Activated naive CD4-positive, alpha-beta T cell treated with anti-CD3 and anti-CD28 coated beads, Interleukin-2, amount 50 U/mL, for 72 hours (primary cell): ENCODE measurements at regions not wholly inside any gene's neighbourhood (a gene's known extent, or its start where the extent isn't known, plus 50 kb on each side); places are given as distances from the start of the nearest gene placed in this dataset.
"Not testable (repeated sequence)": the region's sequence is repeated elsewhere in the genome, so short reads cannot be mapped to it uniquely, and the experiment has no call there.

Experiments
- ATAC-seq, 2 donors: fragments of 150-1000 bp; cut with Tn5 transposase; 2 replicates each; pipeline ENCODE4 v1.10.0; 2021; ENCODE audit warnings: mild to moderate bottlenecking in 2 of 2, moderate library complexity in 2 of 2
- DNase-seq, 2 donors: peaks; one replicate each; pipeline ENCODE4 v3.0.0; 2021 to 2022; ENCODE audit warnings: low spot score in 2 of 2
- H3K27ac Mint-ChIP-seq, 2 donors: one replicate each; pipeline ENCODE4 v1.8.0; 2022; ENCODE audit warnings: mild to moderate bottlenecking in 2 of 2, mixed read lengths in 2 of 2
- H3K36me3 Mint-ChIP-seq, 2 donors: one replicate each; pipeline ENCODE4 v1.8.0; 2022; ENCODE audit warnings: mixed read lengths in 2 of 2
- H3K9me3 Mint-ChIP-seq, 2 donors: one replicate each; pipeline ENCODE4 v1.8.0; 2022; ENCODE audit warnings: mixed read lengths in 2 of 2

GRCh38 chr9:102779356-102779755, 215.8 kb upstream of the CYLC2 start:
- DNase-seq: no peak
- H3K27ac Mint-ChIP-seq: no peak overlapping the region
- no peak for ATAC-seq
- H3K9me3 Mint-ChIP-seq: peaks cover 11 to 21% of the 10 kb centered on the region in 2 donors
- no peaks in the 10 kb centered on the region for H3K36me3 Mint-ChIP-seq

GRCh38 chr9:102778746-102779145, 216.4 kb upstream of the CYLC2 start:
- DNase-seq (no peak), ATAC-seq (no peak)
- H3K9me3 Mint-ChIP-seq: peaks cover 10 to 21% of the 10 kb centered on the region in 2 donors
- H3K36me3 Mint-ChIP-seq: no peaks in the 10 kb centered on the region
- H3K27ac Mint-ChIP-seq: no peak overlapping the region

- ATAC-seq (no peak), DNase-seq (no peak)
- no peak overlapping the region for H3K27ac Mint-ChIP-seq
- no peaks in the 10 kb centered on the region for H3K36me3 Mint-ChIP-seq
- H3K9me3 Mint-ChIP-seq: peaks cover 13 to 16% of the 10 kb centered on the region in 2 donors
Measured at GRCh38 chr9:102770704-102771103, 224.4 kb upstream of the CYLC2 start.

- no peaks in the 10 kb centered on the region for H3K36me3 Mint-ChIP-seq
- no peak for ATAC-seq
- H3K9me3 Mint-ChIP-seq: peaks cover 15 to 20% of the 10 kb centered on the region in 2 donors
- H3K27ac Mint-ChIP-seq: no peak overlapping the region
- DNase-seq: no peak
Measured at GRCh38 chr9:102769307-102769706, 225.8 kb upstream of the CYLC2 start.

GRCh38 chr9:102768002-102768401, 227.1 kb upstream of the CYLC2 start:
- peaks cover 21 to 27% of the 10 kb centered on the region in 2 donors for H3K9me3 Mint-ChIP-seq
- no peak overlapping the region for H3K27ac Mint-ChIP-seq
- no peaks in the 10 kb centered on the region for H3K36me3 Mint-ChIP-seq
- ATAC-seq: no peak
- DNase-seq: no peak

GRCh38 chr9:102767076-102767475, 228.1 kb upstream of the CYLC2 start:
- no peaks in the 10 kb centered on the region for H3K36me3 Mint-ChIP-seq

DNA sequence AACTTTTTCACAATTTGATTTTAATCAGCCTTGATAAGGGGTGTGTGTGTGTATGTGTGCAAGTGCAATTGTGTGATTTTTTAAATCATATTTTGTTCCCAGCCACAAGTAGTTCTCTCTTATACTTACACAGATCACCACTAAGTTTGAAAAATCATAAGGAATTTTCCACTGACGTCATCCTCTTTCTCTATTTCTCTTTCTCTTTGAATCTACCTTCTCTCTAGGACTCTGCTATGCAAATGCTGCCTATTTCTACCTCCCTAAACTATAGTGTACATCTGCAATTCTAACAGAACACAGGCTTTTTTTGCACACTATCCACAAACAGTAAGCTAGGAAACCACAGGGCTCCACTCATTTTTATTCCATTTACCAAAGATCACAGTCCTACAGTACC, 254.6 kb upstream of the CYLC2 start:
- no peak for DNase-seq
- no peak for ATAC-seq
- Mint-ChIP-seq H3K9me3 (peaks cover 27 to 32% of the 10 kb centered on the region in 2 donors), H3K27ac (no peak overlapping the region), H3K36me3 (no peaks in the 10 kb centered on the region)

More at GRCh38 chr9:102767076-102767475, 228.1 kb upstream of the CYLC2 start:
- Mint-ChIP-seq H3K27ac (no peak overlapping the region), H3K9me3 (peaks cover 17 to 29% of the 10 kb centered on the region in 2 donors)
- DNase-seq (no peak), ATAC-seq (no peak)

DNA sequence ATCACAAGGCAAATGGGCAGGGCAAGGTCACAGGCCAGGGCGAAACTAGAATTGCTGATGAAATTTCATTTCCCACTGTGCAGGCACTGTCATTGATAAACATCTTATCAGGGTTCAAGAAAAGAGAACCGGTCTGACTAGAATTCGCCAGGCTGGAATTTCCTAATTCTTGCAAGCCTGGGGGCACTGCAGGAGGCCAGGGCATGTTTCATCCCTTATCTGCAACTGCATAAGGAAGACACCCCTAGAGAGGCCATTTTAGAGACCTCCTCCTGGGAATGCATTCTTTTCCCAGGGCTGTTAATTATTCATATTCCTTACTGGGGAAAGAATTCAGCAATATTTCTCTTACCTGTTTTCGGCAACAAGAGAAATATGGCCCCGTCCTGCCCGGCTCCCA, 266.2 kb upstream of the CYLC2 start:
- Mint-ChIP-seq H3K36me3 (peaks cover 0 to 11% of the 10 kb centered on the region in 2 donors), H3K9me3 (peaks cover 10 to 19% of the 10 kb centered on the region in 2 donors), H3K27ac (no peak overlapping the region)
- DNase-seq (no peak), ATAC-seq (no peak)

GRCh38 chr9:102714184-102714583, 280.9 kb upstream of the CYLC2 start:
- Mint-ChIP-seq H3K36me3 (no peaks in the 10 kb centered on the region), H3K27ac (no peak overlapping the region), H3K9me3 (peaks cover 13 to 27% of the 10 kb centered on the region in 2 donors)
- no peak for ATAC-seq
- no peak for DNase-seq

- not testable (repeated sequence) for H3K36me3 Mint-ChIP-seq, ATAC-seq, H3K27ac Mint-ChIP-seq, DNase-seq
- H3K9me3 Mint-ChIP-seq: peaks cover 9 to 20% of the 10 kb centered on the region in 2 donors
Measured at GRCh38 chr9:102712910-102713309, 282.2 kb upstream of the CYLC2 start.

GRCh38 chr9:102700936-102701335, 294.2 kb upstream of the CYLC2 start:
- Mint-ChIP-seq H3K27ac (no peak overlapping the region), H3K36me3 (no peaks in the 10 kb centered on the region), H3K9me3 (peaks cover 0 to 13% of the 10 kb centered on the region in 2 donors)
- DNase-seq: no peak
- ATAC-seq: no peak

DNA sequence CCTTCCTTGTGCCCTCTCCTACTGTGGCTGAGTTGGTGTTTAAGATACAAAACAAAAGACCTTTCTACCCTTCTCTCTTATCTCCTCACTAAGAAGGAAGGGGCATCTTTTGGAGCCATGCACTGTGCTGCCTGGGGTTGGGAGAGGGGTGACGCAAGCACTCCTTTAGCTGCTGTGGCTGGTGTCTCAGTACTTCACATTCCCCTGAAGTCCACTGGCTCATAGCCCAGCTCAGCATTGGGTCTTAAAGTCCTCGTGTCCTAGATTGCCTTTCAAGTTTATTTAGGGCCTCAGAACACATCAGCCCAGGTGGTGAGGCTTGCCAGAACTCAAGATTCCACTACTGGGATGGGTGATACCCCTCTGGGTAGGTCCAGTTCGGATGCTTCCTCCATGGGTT, 325.9 kb upstream of the CYLC2 start:
- H3K9me3 Mint-ChIP-seq: peaks cover 15 to 19% of the 10 kb centered on the region in 2 donors
- H3K27ac Mint-ChIP-seq: no peak overlapping the region
- ATAC-seq (no peak), DNase-seq (no peak)
- peaks cover 0 to 4% of the 10 kb centered on the region in 2 donors for H3K36me3 Mint-ChIP-seq

- no peak for DNase-seq
- Mint-ChIP-seq H3K27ac (no peak overlapping the region), H3K9me3 (peaks cover 4 to 6% of the 10 kb centered on the region in 2 donors), H3K36me3 (no peaks in the 10 kb centered on the region)
- ATAC-seq: no peak
Measured at GRCh38 chr9:102652471-102652870, 342.7 kb upstream of the CYLC2 start.

DNA sequence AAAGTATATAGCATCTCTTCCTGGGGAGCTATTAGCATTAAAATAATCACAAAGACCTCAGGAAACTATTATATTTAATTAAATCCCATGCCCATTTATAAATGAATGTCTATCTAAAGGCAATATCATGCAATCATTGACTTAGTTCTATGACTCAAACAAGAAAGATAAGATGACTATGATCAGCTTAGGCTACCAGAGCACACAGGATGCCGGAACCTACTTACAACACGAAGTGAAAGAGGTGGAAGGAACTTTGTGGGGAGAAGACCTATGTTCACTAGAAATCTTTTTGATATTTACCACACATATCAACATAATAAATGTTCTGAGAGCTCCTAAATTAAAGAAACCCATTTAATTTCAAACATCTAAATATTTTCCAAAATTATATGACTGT, 344.2 kb upstream of the CYLC2 start:
- H3K36me3 Mint-ChIP-seq: no peaks in the 10 kb centered on the region
- H3K9me3 Mint-ChIP-seq: peaks cover 4 to 6% of the 10 kb centered on the region in 2 donors
- no peak overlapping the region for H3K27ac Mint-ChIP-seq
- ATAC-seq (no peak), DNase-seq (no peak)

DNA sequence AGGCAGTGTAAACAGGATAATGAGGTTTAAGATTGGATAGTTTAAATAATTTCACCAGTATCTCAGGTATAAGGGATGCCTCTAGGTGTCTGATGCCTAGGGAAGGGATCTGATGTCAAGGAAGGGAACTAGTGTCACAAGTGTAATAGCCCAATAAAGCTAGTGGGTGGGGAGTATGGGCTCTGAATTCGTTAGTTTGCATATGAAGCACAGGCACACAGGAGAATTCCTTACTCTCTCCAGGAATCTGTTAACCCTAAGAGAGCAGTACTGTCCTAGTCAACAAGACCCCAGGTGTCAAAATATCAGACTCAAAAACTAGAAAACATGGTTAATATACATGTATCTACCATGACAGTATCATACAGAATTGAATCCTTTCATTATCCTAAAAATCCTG, 352.5 kb upstream of the CYLC2 start:
- no peak overlapping the region for H3K27ac Mint-ChIP-seq
- ATAC-seq (no peak), DNase-seq (no peak)
- no peaks in the 10 kb centered on the region for H3K36me3 Mint-ChIP-seq
- peaks cover 9 to 10% of the 10 kb centered on the region in 2 donors for H3K9me3 Mint-ChIP-seq

DNA sequence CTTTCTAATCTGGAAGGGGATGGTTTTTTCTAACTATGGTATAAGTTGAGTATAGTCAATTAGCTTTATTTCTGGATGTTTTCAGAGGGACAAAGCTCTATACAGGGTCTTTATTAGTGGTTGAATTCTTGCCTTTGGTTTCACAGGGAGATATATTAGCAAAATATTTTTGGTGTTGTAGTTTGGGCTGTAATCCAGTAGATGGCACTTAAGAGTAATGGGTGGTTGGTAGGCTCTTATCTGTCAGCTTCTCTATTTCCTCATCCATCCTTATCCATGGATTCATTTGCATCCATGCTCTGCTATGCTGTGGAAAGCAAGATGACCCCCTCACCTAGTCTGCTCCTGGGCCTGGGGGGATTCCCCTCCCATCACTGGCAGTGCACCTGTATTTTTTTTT, 363.6 kb upstream of the CYLC2 start:
- Mint-ChIP-seq H3K36me3 (no peaks in the 10 kb centered on the region), H3K27ac (no peak overlapping the region), H3K9me3 (peaks cover 0 to 11% of the 10 kb centered on the region in 2 donors)
- no peak for DNase-seq
- ATAC-seq: no peak

DNA sequence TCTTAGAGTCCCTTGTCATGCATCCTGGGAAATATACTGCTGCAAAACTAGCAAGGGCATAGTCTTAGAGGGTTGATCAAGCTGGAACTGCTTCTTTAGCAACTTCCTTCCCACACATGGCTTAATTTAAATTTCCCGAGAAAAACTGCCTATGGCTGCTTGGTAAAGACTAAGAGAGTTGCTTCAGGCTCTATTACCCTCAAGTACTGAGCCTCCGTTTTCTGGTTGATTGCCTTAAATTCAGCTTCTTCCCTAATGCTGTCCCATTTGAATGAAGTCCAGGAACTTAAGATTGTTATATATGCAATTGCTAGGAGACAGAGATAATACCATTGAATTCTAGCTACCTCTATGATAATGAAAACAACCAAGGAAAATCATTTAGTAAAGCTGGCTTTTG, 385.7 kb upstream of the CYLC2 start:
- peaks cover 3 to 6% of the 10 kb centered on the region in 2 donors for H3K9me3 Mint-ChIP-seq
- H3K27ac Mint-ChIP-seq: no peak overlapping the region
- DNase-seq (no peak), ATAC-seq (no peak)
- peaks cover 0 to 5% of the 10 kb centered on the region in 2 donors for H3K36me3 Mint-ChIP-seq

- peaks cover 0 to 16% of the 10 kb centered on the region in 2 donors for H3K36me3 Mint-ChIP-seq
- DNase-seq, H3K27ac Mint-ChIP-seq, ATAC-seq: not testable (repeated sequence)
- H3K9me3 Mint-ChIP-seq: peaks cover 25 to 27% of the 10 kb centered on the region in 2 donors
Measured at GRCh38 chr9:102603198-102604195, 391.6 kb upstream of the CYLC2 start.
